MM.1S (cell line): ENCODE measurements at regions not wholly inside any gene's neighbourhood (a gene's known extent, or its start where the extent isn't known, plus 50 kb on each side); places are given as distances from the start of the nearest gene placed in this dataset.

Experiments
- EZH2 ChIP-seq: fragments of 300-600 bp; sonication (generic); optimal IDR thresholded peaks from 2 replicates; pipeline ENCODE3; 2017; ENCODE audit warnings: low read depth, mild to moderate bottlenecking, antibody characterized with exemption, low read length, mixed read lengths
- TF ChIP-seq, protein P1 (sequence below): fragments of 300-600 bp; sonication (generic); IDR thresholded peaks from 2 replicates; pipeline ENCODE4 v1.5.1; 2016; ENCODE audit warnings: antibody characterized with exemption, low read length, mixed read lengths

- TF ChIP-seq, protein P1, sequence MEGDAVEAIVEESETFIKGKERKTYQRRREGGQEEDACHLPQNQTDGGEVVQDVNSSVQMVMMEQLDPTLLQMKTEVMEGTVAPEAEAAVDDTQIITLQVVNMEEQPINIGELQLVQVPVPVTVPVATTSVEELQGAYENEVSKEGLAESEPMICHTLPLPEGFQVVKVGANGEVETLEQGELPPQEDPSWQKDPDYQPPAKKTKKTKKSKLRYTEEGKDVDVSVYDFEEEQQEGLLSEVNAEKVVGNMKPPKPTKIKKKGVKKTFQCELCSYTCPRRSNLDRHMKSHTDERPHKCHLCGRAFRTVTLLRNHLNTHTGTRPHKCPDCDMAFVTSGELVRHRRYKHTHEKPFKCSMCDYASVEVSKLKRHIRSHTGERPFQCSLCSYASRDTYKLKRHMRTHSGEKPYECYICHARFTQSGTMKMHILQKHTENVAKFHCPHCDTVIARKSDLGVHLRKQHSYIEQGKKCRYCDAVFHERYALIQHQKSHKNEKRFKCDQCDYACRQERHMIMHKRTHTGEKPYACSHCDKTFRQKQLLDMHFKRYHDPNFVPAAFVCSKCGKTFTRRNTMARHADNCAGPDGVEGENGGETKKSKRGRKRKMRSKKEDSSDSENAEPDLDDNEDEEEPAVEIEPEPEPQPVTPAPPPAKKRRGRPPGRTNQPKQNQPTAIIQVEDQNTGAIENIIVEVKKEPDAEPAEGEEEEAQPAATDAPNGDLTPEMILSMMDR = no peak
- TF ChIP-seq EZH2 = no peak
Observed at GRCh38 chr3:128555841-128556240, 62.8 kb upstream of the GATA2 start.
